ENCODE measurements at regions not wholly inside any gene's neighbourhood (a gene's known extent, or its start where the extent isn't known, plus 50 kb on each side); places are given as distances from the start of the nearest gene placed in this dataset.
"Not testable (repeated sequence)": the region's sequence is repeated elsewhere in the genome, so short reads cannot be mapped to it uniquely, and the experiment has no call there.

- DNase-seq, result no peak
Observed at GRCh38 chr1:222865718-222866117, 50.9 kb downstream of the DISP1 start.

- DNase-seq, result no peak
Observed at GRCh38 chr1:222867316-222867715, 52.5 kb downstream of the DISP1 start.

- DNase-seq, result no peak
Observed at GRCh38 chr1:222876182-222876581, 61.3 kb downstream of the DISP1 start.

GRCh38 chr1:222877854-222878253 is 63.0 kb downstream of the DISP1 start:
- DNase-seq, result no peak

GRCh38 chr1:222880587-222880986 is 65.7 kb downstream of the DISP1 start:
- DNase-seq, result peak; percentile 32

- no peak for DNase-seq
Observed at GRCh38 chr1:222886194-222886854, 71.5 kb downstream of the DISP1 start.

- DNase-seq, result no peak
Observed at GRCh38 chr1:222886878-222887351, 72.1 kb downstream of the DISP1 start.

- no peak for DNase-seq
Observed at GRCh38 chr1:222889440-222889839, 74.6 kb downstream of the DISP1 start.

GRCh38 chr1:222890716-222891115 is 75.9 kb downstream of the DISP1 start:
- no peak for DNase-seq

- no peak for DNase-seq
Observed at GRCh38 chr1:222891578-222891977, 76.7 kb downstream of the DISP1 start.

GRCh38 chr1:222892137-222892769 is 77.4 kb downstream of the DISP1 start:
- DNase-seq, result no peak

GRCh38 chr1:222893255-222893654 is 78.4 kb downstream of the DISP1 start:
- no peak for DNase-seq

GRCh38 chr1:222894331-222894730 is 79.5 kb downstream of the DISP1 start:
- DNase-seq, result no peak

GRCh38 chr1:222896630-222897526 is 82.0 kb downstream of the DISP1 start:
- DNase-seq, result no peak

GRCh38 chr1:222897527-222898190 is 82.8 kb downstream of the DISP1 start:
- DNase-seq, result no peak

- no peak for DNase-seq
Observed at GRCh38 chr1:222898191-222898527, 83.3 kb downstream of the DISP1 start.

GRCh38 chr1:222899471-222899870 is 84.6 kb downstream of the DISP1 start:
- DNase-seq, result no peak

GRCh38 chr1:222904451-222904850 is 89.6 kb downstream of the DISP1 start:
- no peak for DNase-seq

- DNase-seq, result no peak
Observed at GRCh38 chr1:222905151-222905550, 90.3 kb downstream of the DISP1 start.

GRCh38 chr1:222906271-222906739 is 91.5 kb downstream of the DISP1 start:
- not testable (repeated sequence) for DNase-seq

- no peak for DNase-seq
Observed at GRCh38 chr1:222909586-222909985, 94.7 kb downstream of the DISP1 start.

GRCh38 chr1:222910699-222911098 is 95.9 kb downstream of the DISP1 start:
- DNase-seq, result no peak

- DNase-seq, result no peak
Observed at GRCh38 chr1:222911866-222912265, 97.0 kb downstream of the DISP1 start.
